H1 (cell line): ENCODE measurements at regions not wholly inside any gene's neighbourhood (a gene's known extent, or its start where the extent isn't known, plus 50 kb on each side); places are given as distances from the start of the nearest gene placed in this dataset.

Experiments
- CTCF ChIA-PET: fragments of 300-600 bp; sonication (Branson Sonifier 250); formaldehyde crosslinking; loops from one replicate; lab custom pipeline; 2021; ENCODE audit not compliant: partially characterized antibody; lab: Charles Lee
- POLR2A ChIA-PET: fragments of 300-600 bp; sonication (Branson Sonifier 250); formaldehyde crosslinking; loops from one replicate; lab custom pipeline; 2021; ENCODE audit warnings: inconsistent platforms; ENCODE audit not compliant: partially characterized antibody; lab: Charles Lee
- DNase-seq, 2 experiments: peaks; one replicate each; pipeline versions ENCODE4 v3.0.0 to v3.0.0-alpha.2; 2010 to 2022; ENCODE audit warnings: low spot score in 2 of 2, low read depth in 1 of 2, mixed read lengths in 1 of 2
- FAIRE-seq: peaks from 2 replicates; lab custom pipeline; 2011; peaks lifted over from hg19 to GRCh38; lab: Jason Lieb, UNC
- H2AFZ ChIP-seq: 2 replicates; pipeline ENCODE4 v1.8.1; 2012; ENCODE audit warnings: low read length, inconsistent platforms
- H2AK5ac ChIP-seq: 2 replicates; pipeline ENCODE4 v1.6.1; 2013; ENCODE audit warnings: low read depth, low read length
- H2BK120ac ChIP-seq: replicated peaks from 2 replicates; pipeline ENCODE3; 2013; ENCODE audit warnings: low read depth, low read length, inconsistent platforms
- H2BK12ac ChIP-seq: 2 replicates; pipeline ENCODE4 v1.6.1; 2013; ENCODE audit warnings: low read depth, low read length
- H2BK15ac ChIP-seq: 2 replicates; pipeline ENCODE4 v1.6.1; 2013; ENCODE audit warnings: low read length
- H2BK20ac ChIP-seq: 2 replicates; pipeline ENCODE4 v1.6.1; 2013; ENCODE audit warnings: low read length
- H2BK5ac ChIP-seq: 2 replicates; pipeline ENCODE4 v1.6.1; 2013; ENCODE audit warnings: low read depth, low read length
- H3K14ac ChIP-seq: 2 replicates; pipeline ENCODE4 v1.6.1; 2013; ENCODE audit warnings: inconsistent platforms; ENCODE audit not compliant: insufficient read length
- H3K18ac ChIP-seq: 2 replicates; pipeline ENCODE4 v1.6.1; 2013; ENCODE audit warnings: low read length; ENCODE audit errors: extremely low read depth
- H3K23ac ChIP-seq: 2 replicates; pipeline ENCODE4 v1.6.1; 2013; ENCODE audit warnings: inconsistent platforms; ENCODE audit not compliant: insufficient read length
- H3K23me2 ChIP-seq: 2 replicates; pipeline ENCODE4 v1.6.1; 2013; ENCODE audit warnings: low read depth, low read length
- H3K27ac ChIP-seq: 2 replicates; pipeline ENCODE4 v1.6.1; 2011; ENCODE audit warnings: low read depth, low read length, inconsistent platforms
- H3K27me3 ChIP-seq, 4 experiments: replicated peaks in 1 of 4; 1 replicate in 1 of 4; 2 replicates in 3 of 4; pipeline versions ENCODE4 v1.6.1 to v1.8.1; 2011 to 2013; ENCODE audit warnings: low read length in 3 of 4, mild to moderate bottlenecking in 3 of 4, inconsistent platforms in 2 of 4, mixed read lengths in 2 of 4, moderate library complexity in 1 of 4; ENCODE audit not compliant: control insufficient read depth in 3 of 4, insufficient read depth in 3 of 4; ENCODE audit errors: extremely low read depth in 1 of 4
- H3K36me3 ChIP-seq, 4 experiments: 2 replicates each; pipeline versions ENCODE4 v1.6.1 to v1.8.1; 2011 to 2013; ENCODE audit warnings: mild to moderate bottlenecking in 4 of 4, low read length in 3 of 4, moderate library complexity in 2 of 4, control low read depth in 1 of 4, inconsistent platforms in 1 of 4; ENCODE audit not compliant: insufficient read depth in 4 of 4, control insufficient read depth in 2 of 4
- H3K4ac ChIP-seq: replicated peaks from 2 replicates; pipeline ENCODE3; 2013; ENCODE audit warnings: low read length, low read depth, mixed read lengths, inconsistent platforms; ENCODE audit not compliant: insufficient read length
- H3K4me1 ChIP-seq, 4 experiments: replicated peaks in 1 of 4; 1 replicate in 1 of 4; 2 replicates in 3 of 4; pipeline versions ENCODE4 v1.6.1 to v1.8.1; 2011 to 2013; ENCODE audit warnings: low read length in 3 of 4, inconsistent platforms in 2 of 4, mixed read lengths in 1 of 4; ENCODE audit not compliant: insufficient read depth in 4 of 4, control insufficient read depth in 3 of 4
- H3K4me2 ChIP-seq, 2 experiments: 2 replicates each; pipeline versions ENCODE4 v1.6.1 to v1.8.1; 2011 to 2013; ENCODE audit warnings: low read depth in 2 of 2, low read length in 2 of 2, control low read depth in 1 of 2, inconsistent platforms in 1 of 2, mild to moderate bottlenecking in 1 of 2; ENCODE audit not compliant: insufficient read depth in 1 of 2
- H3K4me3 ChIP-seq, 4 experiments: fragments of 200-600, 300-600 bp in 1 of 4; sonication (generic), shearing (Covaris generic), sonication (Bioruptor Twin) in 1 of 4; 2 replicates each; pipeline versions ENCODE4 v1.5.1 to v1.8.1; 2011 to 2016; ENCODE audit warnings: low read length in 4 of 4, low read depth in 3 of 4, control low read depth in 2 of 4, inconsistent platforms in 2 of 4, mild to moderate bottlenecking in 2 of 4, mixed read lengths in 1 of 4, moderate library complexity in 1 of 4; ENCODE audit not compliant: insufficient read depth in 2 of 4; ENCODE audit errors: extremely low read depth in 1 of 4
- H3K56ac ChIP-seq: replicated peaks from 2 replicates; pipeline ENCODE3; 2013; ENCODE audit warnings: low read depth, mild to moderate bottlenecking, mixed read lengths, low read length, inconsistent platforms; ENCODE audit not compliant: insufficient read length
- H3K79me1 ChIP-seq: 2 replicates; pipeline ENCODE4 v1.6.1; 2013; ENCODE audit warnings: low read depth, low read length, control low read depth
- H3K79me2 ChIP-seq, 2 experiments: 2 replicates each; pipeline versions ENCODE4 v1.6.1 to v1.8.1; 2012 to 2013; ENCODE audit warnings: low read length in 2 of 2, mild to moderate bottlenecking in 2 of 2, inconsistent platforms in 1 of 2; ENCODE audit not compliant: insufficient read depth in 2 of 2, control insufficient read depth in 1 of 2
- H3K9ac ChIP-seq, 4 experiments: replicated peaks in 1 of 4; 1 replicate in 1 of 4; 2 replicates in 3 of 4; pipeline versions ENCODE4 v1.6.1 to v1.8.1; 2011 to 2013; ENCODE audit warnings: low read depth in 3 of 4, low read length in 3 of 4, control low read depth in 2 of 4, mild to moderate bottlenecking in 2 of 4, moderate library complexity in 2 of 4, inconsistent platforms in 1 of 4; ENCODE audit errors: extremely low read depth in 1 of 4
- H3K9me3 ChIP-seq, 2 experiments: 2 replicates each; pipeline versions ENCODE4 v1.6.1 to v1.8.1; 2012 to 2013; ENCODE audit warnings: mild to moderate bottlenecking in 2 of 2, moderate library complexity in 2 of 2, control low read depth in 1 of 2, inconsistent platforms in 1 of 2, low read depth in 1 of 2, low read length in 1 of 2, mixed read lengths in 1 of 2; ENCODE audit not compliant: insufficient read depth in 2 of 2
- H4K20me1 ChIP-seq, 2 experiments: replicated peaks in 1 of 2; 2 replicates each; pipeline versions ENCODE3 to v1.8.1; 2011 to 2013; ENCODE audit warnings: inconsistent platforms in 2 of 2, low read length in 2 of 2, mild to moderate bottlenecking in 1 of 2; ENCODE audit not compliant: insufficient read depth in 2 of 2, control insufficient read depth in 1 of 2
- H4K5ac ChIP-seq: 2 replicates; pipeline ENCODE4 v1.6.1; 2013; ENCODE audit warnings: low read length, low read depth, mixed read lengths, inconsistent platforms; ENCODE audit not compliant: insufficient read length
- H4K8ac ChIP-seq: 2 replicates; pipeline ENCODE4 v1.8.0; 2013; ENCODE audit warnings: mild to moderate bottlenecking, moderate library complexity, low read length, inconsistent platforms; ENCODE audit not compliant: insufficient read depth; ENCODE audit errors: extremely low read depth
- H4K91ac ChIP-seq: replicated peaks from 2 replicates; pipeline ENCODE3; 2013; ENCODE audit warnings: low read length, mixed read lengths, inconsistent platforms; ENCODE audit not compliant: insufficient read length
- ASH2L ChIP-seq: fragments of 200-600, 300-600 bp; sonication (generic); IDR thresholded peaks from one replicate; pipeline ENCODE4 v1.7.1; 2017; ENCODE audit warnings: low read length
- ATF3 ChIP-seq: IDR thresholded peaks from 2 replicates; pipeline ENCODE4 v1.6.1; 2011; ENCODE audit warnings: low read depth, mild to moderate bottlenecking, low read length; ENCODE audit not compliant: insufficient read depth
- BACH1 ChIP-seq: IDR thresholded peaks from 2 replicates; pipeline ENCODE4 v1.6.1; 2012; ENCODE audit warnings: low read length, improper control_type of control experiment
- BCL11A ChIP-seq, 2 experiments: IDR thresholded peaks; one replicate each; pipeline ENCODE4 v1.6.1; 2011; ENCODE audit warnings: low read depth in 2 of 2, low read length in 2 of 2, mild to moderate bottlenecking in 2 of 2
- CHD2 ChIP-seq: IDR thresholded peaks from 2 replicates; pipeline ENCODE4 v1.6.1; 2012; ENCODE audit warnings: low read length, improper control_type of control experiment
- KDM1A ChIP-seq: fragments of 200-600, 300-600 bp; sonication (generic); IDR thresholded peaks from 2 replicates; pipeline ENCODE4 v1.7.1; 2016; ENCODE audit warnings: mild to moderate bottlenecking, low read length, borderline replicate concordance
- NANOG ChIP-seq: IDR thresholded peaks from 2 replicates; pipeline ENCODE4 v1.6.1; 2011; ENCODE audit warnings: low read length, low read depth, mild to moderate bottlenecking, inconsistent platforms; ENCODE audit not compliant: insufficient read depth, poor library complexity, severe bottlenecking
- POLR2A ChIP-seq, 2 experiments: IDR thresholded peaks; 1 replicate in 1 of 2; 2 replicates in 1 of 2; pipeline ENCODE4 v1.6.1; 2011; ENCODE audit warnings: low read depth in 2 of 2, low read length in 2 of 2, mild to moderate bottlenecking in 2 of 2; ENCODE audit errors: control extremely low read depth in 1 of 2
- POU5F1 ChIP-seq: IDR thresholded peaks from 2 replicates; pipeline ENCODE4 v1.6.1; 2011; ENCODE audit warnings: low read depth, mild to moderate bottlenecking, low read length, moderate library complexity
- RAD21 ChIP-seq, 2 experiments: IDR thresholded peaks in 1 of 2; conservative IDR thresholded peaks in 1 of 2; 2 replicates each; pipeline ENCODE4 v1.6.1; 2011; ENCODE audit warnings: low read depth in 2 of 2, low read length in 2 of 2, improper control_type of control experiment in 1 of 2, inconsistent platforms in 1 of 2, mild to moderate bottlenecking in 1 of 2, moderate library complexity in 1 of 2
- RNF2 ChIP-seq: fragments of 200-900, 300-1000 bp; sonication (generic); IDR thresholded peaks from 2 replicates; pipeline ENCODE4 v1.7.1; 2016; ENCODE audit warnings: borderline replicate concordance, low read depth, mild to moderate bottlenecking, antibody characterized with exemption, low read length; ENCODE audit not compliant: poor library complexity, severe bottlenecking; ENCODE audit errors: missing control alignments
- SIRT6 ChIP-seq: IDR thresholded peaks from one replicate; pipeline ENCODE4 v1.7.1; 2012; ENCODE audit warnings: low read length, inconsistent platforms
- SP1 ChIP-seq: IDR thresholded peaks from 2 replicates; pipeline ENCODE4 v1.6.1; 2011; ENCODE audit warnings: low read depth, low read length
- SP2 ChIP-seq: IDR thresholded peaks from 2 replicates; pipeline ENCODE4 v1.6.1; 2012; ENCODE audit warnings: mild to moderate bottlenecking, low read length, inconsistent platforms
- TAF1 ChIP-seq: IDR thresholded peaks from 2 replicates; pipeline ENCODE4 v1.6.1; 2011; ENCODE audit warnings: mild to moderate bottlenecking, low read depth, low read length
- YY1 ChIP-seq: IDR thresholded peaks from 2 replicates; pipeline ENCODE4 v1.6.1; 2011; ENCODE audit warnings: low read depth, mild to moderate bottlenecking, low read length
- WGBS, 2 experiments: shearing (Covaris generic) in 1 of 2; methylation state at CpG; one replicate each; pipeline versions ENCODE4 v1.1.6 to v1.1.7; 2013 to 2015; ENCODE audit warnings: low lambda C conversion rate in 2 of 2, mixed read lengths in 2 of 2, inconsistent platforms in 1 of 2, low coverage in 1 of 2, missing lambda C conversion rate in 1 of 2; ENCODE audit not compliant: insufficient replicate concordance in 2 of 2, insufficient coverage in 1 of 2, insufficient read length in 1 of 2; ENCODE audit errors: extremely low coverage in 1 of 2, missing lambda C conversion rate in 1 of 2; 5-methylcytosine and 5-hydroxymethylcytosine counted together

GRCh38 chr2:88933091-88933490 lies 241.6 kb downstream of the RPIA start:
- Histone ChIP-seq H3K4ac (no peak overlapping the region), H3K14ac (no peak overlapping the region), H2BK120ac (no peak overlapping the region), H2AK5ac (no peak overlapping the region), H2BK5ac (no peak overlapping the region), H3K56ac (no peak overlapping the region), H3K27ac (no peak overlapping the region), H3K9me3 (no peaks in the 10 kb centered on the region), H3K79me2 (no peaks in the 10 kb centered on the region), H3K18ac (no peak overlapping the region), H2AFZ (no peak overlapping the region), H4K8ac (no peak overlapping the region), H4K91ac (no peak overlapping the region), H3K27me3 (no peaks in the 10 kb centered on the region; a peak in 1 of 7 replicates), H2BK15ac (no peak overlapping the region), H3K36me3 (no peaks in the 10 kb centered on the region), H4K5ac (no peak overlapping the region), H4K20me1 (no peaks in the 10 kb centered on the region), H2BK12ac (no peak overlapping the region), H3K4me3 (no peak overlapping the region), H3K4me1 (no peaks in the 10 kb centered on the region), H3K79me1 (no peaks in the 10 kb centered on the region), H3K4me2 (no peak overlapping the region), H3K23me2 (no peaks in the 10 kb centered on the region), H3K23ac (no peak overlapping the region), H2BK20ac (no peak overlapping the region), H3K9ac (no peak overlapping the region)
- ChIA-PET CTCF (interaction anchor here (0.9 kb wide), 1 partner anchor 16 kb away, joined by 3 read pairs; no protein-coding TSS in a partner anchor), POLR2A (no interaction called here)
- no peak for DNase-seq
- 87% methylated on average over 4 of the region's 4 CpGs; no CpG with 5 or more reads in 1 of the 2 experiments for WGBS, 2 experiments
- FAIRE-seq: no peak
- TF ChIP-seq NANOG: no peak
- TF ChIP-seq SIRT6: no peak
- no peak for TF ChIP-seq RAD21 (IDR thresholded peaks at IDR 0.05 in 1 of 2, conservative IDR thresholded peaks at IDR 0.05 in 1 of 2; ENCODE audit: low read depth in 2 of 2, low read length in 2 of 2)
- TF ChIP-seq TAF1: no peak
- TF ChIP-seq RNF2: no peak
- TF ChIP-seq POLR2A (IDR thresholded peaks at IDR 0.05; ENCODE audit: control extremely low read depth in 1 of 2, low read depth in 2 of 2, low read length in 2 of 2): no peak
- TF ChIP-seq YY1: no peak
- TF ChIP-seq SP1: no peak
- no peak for TF ChIP-seq BCL11A (IDR thresholded peaks at IDR 0.05; ENCODE audit: low read depth in 2 of 2, low read length in 2 of 2)
- TF ChIP-seq BACH1: no peak
- TF ChIP-seq SP2: no peak
- no peak for TF ChIP-seq ASH2L
- no peak for TF ChIP-seq ATF3
- no peak for TF ChIP-seq POU5F1
- TF ChIP-seq KDM1A: no peak
- TF ChIP-seq CHD2: no peak
